HG02678 (cell line): ENCODE measurements at regions not wholly inside any gene's neighbourhood (a gene's known extent, or its start where the extent isn't known, plus 50 kb on each side); places are given as distances from the start of the nearest gene placed in this dataset.

ENCODE experiments used
- ATAC-seq: cut with Tn5 transposase; IDR thresholded peaks from one replicate; pipeline ENCODE4 v1.9.1; 2021; ENCODE audit warnings: mild to moderate bottlenecking, moderate library complexity; ENCODE audit not compliant: unreplicated experiment

- no peak for ATAC-seq
Observed at GRCh38 chr13:104779311-104779993, 1713.2 kb upstream of the SLC10A2 start.

GRCh38 chr13:104773775-104774174, 1707.6 kb upstream of the SLC10A2 start:
- ATAC-seq = peak; percentile 80

DNA sequence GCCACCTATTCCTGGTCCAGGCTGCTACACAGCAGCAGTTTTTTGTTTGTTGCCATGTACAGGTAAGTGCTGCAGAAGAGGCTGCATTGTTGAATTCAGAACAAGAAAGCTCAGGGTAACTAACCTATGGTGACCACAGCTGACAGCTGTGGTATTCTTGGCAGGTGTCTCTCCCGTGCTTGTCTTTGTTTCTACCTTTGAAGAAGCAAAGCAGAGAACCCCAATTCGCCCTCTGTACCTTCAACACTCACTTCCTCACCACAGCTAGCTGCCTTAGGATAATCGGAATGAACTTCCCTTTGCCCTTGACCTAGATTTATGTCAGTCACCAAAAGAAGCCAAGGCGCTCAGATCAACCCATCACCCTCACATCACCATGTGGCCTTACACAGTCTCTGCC, 1703.3 kb upstream of the SLC10A2 start:
- ATAC-seq = no peak

GRCh38 chr13:104766319-104766718, 1700.1 kb upstream of the SLC10A2 start:
- no peak for ATAC-seq

GRCh38 chr13:104764600-104764999, 1698.4 kb upstream of the SLC10A2 start:
- ATAC-seq = no peak

DNA sequence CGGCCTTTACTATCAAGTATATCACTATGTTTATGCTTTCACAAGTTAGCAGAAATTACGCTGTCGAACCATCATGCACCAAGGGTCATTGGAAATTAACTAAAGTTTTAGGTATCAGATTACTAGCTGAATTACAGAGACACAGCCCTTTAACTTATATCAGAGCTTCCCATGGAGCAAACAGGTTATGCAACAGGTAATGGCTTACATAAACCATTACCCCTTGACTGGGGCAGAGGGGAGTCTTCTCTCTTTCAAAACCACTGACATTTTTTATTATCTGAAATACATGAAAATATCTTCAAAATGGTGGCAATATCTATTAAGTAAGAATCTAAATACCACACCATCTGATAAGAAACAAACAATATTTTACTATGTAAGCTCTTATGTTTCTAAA, 1692.9 kb upstream of the SLC10A2 start:
- ATAC-seq = no peak

- ATAC-seq = no peak
Observed at GRCh38 chr13:104757712-104758111, 1691.5 kb upstream of the SLC10A2 start.

DNA sequence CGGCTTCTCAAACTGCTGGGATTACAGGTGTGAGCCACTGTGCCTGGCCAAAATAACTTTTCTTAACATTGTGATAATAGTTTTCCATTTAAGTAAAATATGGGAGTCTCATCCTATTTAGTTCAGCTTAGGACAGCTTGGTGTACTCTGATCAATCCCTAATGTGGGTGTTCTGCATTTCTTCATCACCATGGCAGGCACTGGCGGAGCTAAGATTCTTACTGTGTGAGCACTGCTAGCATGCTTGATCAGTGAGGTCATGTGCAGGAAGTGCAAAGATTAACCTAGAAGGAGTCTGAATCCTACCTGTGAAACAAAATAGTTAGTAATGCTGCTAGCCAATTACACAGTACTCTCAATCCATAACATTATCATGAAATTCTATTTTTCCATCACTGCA, 1684.2 kb upstream of the SLC10A2 start:
- no peak for ATAC-seq

GRCh38 chr13:104740641-104741222, 1674.5 kb upstream of the SLC10A2 start:
- no peak for ATAC-seq

DNA sequence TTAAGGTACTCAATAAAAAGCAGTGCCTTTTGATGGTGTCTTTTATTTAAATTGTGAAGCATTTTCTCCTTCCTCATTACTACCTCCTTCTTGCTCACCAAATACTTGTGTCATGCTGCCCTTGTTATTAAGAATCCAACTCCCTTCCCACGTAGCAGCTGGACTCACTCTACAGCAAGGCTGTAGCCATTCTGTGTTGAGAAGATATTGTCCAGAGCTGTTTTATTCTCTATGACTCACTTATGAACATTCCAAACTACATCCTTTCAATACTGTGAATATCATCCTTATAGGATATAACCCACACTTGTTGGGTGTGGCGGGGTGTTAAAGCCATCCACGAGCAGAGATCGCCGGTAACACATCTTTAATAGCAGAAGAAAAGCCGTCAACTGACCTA, 1671.5 kb upstream of the SLC10A2 start:
- no peak for ATAC-seq

GRCh38 chr13:104733427-104733826, 1667.2 kb upstream of the SLC10A2 start:
- ATAC-seq = no peak

DNA sequence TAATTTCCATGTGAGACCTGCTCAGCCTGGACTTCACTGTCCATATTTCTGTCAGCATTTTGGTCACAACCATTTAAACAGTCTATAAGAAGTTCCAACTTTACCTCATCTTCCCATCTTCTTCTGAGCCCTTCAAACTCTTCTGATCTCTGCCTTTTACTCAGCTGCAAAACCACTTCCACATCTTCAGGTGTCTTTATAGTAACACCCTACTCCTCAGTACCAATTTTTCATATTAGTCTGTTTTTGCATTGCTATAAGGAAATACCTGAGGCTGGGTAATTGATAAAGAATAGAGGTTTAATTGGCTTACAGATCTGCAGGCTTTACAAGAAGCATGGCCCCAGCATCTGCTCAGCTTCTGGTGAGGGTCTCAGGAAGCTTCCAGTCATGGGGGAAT, 1648.9 kb upstream of the SLC10A2 start:
- ATAC-seq = no peak

- no peak for ATAC-seq
Observed at GRCh38 chr13:104705031-104705750, 1639.0 kb upstream of the SLC10A2 start.

GRCh38 chr13:104701591-104701990, 1635.4 kb upstream of the SLC10A2 start:
- ATAC-seq = no peak

- ATAC-seq = no peak
Observed at GRCh38 chr13:104694397-104694796, 1628.2 kb upstream of the SLC10A2 start.

GRCh38 chr13:104693126-104693525, 1626.9 kb upstream of the SLC10A2 start:
- no peak for ATAC-seq

DNA sequence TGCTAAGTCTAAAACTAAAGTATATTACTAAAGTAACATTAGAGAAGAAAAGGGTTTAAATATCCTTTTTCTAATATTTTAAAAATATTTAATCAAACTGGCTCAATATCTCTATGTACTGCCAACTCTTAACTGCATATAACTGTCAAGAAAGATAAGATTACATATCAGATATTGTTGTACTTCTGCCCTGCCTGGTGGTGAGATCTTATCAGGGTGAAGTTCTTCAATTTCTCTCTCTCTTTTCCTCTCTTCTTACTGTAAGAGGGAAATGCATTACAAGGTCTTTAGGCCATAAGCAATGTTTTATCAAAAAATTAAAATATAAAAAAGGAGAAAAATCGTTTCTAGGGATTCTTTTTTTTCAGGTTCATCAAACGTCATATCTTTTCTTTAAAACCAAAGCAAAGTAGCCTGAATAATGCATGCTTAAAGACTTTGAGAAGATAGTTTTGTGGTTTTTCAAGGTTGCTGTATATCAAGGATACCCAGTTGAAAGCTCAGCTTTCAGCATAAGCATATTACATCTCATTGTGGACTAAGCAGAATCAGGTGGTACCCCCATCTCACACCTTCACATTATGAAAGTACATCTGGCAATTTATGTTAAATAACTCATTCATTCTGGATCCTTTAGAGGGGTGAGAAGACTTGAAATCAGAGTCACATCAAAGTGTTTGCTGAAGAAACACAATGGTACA, 1625.7 kb upstream of the SLC10A2 start:
- ATAC-seq = no peak

- ATAC-seq = no peak
Observed at GRCh38 chr13:104686484-104686883, 1620.3 kb upstream of the SLC10A2 start.

- no peak for ATAC-seq
Observed at GRCh38 chr13:104683789-104684188, 1617.6 kb upstream of the SLC10A2 start.

- ATAC-seq = no peak
Observed at GRCh38 chr13:104678161-104678560, 1611.9 kb upstream of the SLC10A2 start.

DNA sequence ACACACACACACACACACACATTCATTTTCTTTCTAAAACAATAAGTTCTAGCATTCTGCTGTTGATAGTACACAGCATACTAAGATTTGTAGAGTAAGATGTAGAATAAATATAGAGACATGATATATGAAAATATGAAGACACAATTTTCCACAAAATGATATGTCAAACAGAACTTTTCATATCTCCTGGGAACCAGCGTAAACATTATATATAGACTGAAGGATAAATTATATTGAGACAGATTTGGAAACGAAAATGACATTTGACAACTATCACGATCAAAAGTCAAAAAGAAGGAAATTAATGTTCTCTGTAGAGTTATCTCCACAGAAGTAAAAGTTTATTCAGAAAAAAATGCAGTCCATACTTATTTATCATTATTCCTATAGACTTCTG, 1605.7 kb upstream of the SLC10A2 start:
- no peak for ATAC-seq

DNA sequence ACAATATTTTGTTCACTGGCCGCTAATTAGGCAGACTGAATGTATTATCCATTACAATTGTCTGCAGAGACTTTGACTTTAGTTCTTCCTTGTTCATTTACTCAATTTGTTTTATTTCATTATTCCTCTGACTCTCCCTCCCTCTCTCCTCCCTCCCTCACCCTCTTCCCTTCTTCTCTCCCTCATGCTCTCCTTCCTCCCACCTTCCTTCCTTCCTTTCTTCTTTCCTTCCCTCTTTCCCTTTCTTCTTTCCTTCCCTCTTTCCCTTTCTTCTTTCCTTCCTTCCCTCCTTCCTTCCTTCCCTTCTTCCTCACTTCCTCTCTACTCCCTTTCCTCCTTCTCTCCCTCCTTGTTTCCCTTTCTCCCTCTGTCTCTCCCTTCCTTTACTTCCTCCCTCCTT, 1591.0 kb upstream of the SLC10A2 start:
- ATAC-seq = no peak
